ENCODE measurements at regions not wholly inside any gene's neighbourhood (a gene's known extent, or its start where the extent isn't known, plus 50 kb on each side); places are given as distances from the start of the nearest gene placed in this dataset.

DNA sequence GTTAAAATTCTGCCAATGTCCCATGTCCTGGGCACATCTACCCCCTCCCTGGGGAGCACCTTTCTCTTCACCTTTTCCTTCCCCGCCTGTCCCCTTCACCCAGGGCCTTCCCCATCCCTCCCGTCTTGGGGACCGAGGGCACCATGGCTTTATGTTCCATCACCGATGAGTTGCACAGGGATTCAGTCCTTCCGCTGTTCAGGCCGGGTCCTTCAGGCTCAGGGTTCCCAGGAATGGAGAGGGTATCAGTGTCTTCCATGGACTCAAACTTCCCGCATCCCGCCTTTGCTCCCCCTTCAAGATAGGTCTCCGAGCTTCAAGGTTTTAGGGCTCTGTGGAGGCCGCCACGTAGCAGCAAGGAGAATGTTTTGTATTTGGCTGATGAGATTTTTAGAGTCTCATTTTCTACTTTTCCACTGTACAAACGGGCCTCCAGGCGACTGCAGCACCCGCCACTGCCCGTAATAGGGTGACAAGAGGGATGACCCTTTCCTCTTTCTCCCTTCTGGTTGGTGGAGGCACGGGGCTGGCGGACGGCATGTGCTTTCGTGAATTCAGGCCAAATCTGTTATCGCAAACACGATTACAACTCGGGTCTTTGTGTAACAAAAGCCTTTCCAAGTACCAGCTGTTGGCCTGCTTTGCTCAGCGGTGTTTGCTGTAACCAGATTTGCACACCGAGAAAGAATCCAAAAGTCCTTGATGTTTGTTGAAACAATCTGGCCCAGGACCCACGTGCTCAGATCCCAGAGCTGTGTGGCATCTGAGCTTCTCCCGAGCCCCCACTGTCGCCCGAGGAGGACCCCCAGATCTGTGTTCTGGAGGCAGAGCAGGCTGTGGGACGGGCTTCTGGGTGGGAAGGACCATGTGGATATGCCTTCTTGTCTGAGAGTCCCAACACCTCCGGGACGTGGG lies 236.3 kb downstream of the SEC14L1 start (continued):
- no peak for TF ChIP-seq ZNF329 (CRISPR knock-in tag; IDR thresholded peaks at IDR 0.05; ENCODE audit: low read depth)
- peak; percentile 56; the same call in 1 of the 2 replicates for TF ChIP-seq KAT7 (CRISPR knock-in tag; IDR thresholded peaks at IDR 0.05; ENCODE audit: borderline replicate concordance)
- TF ChIP-seq ZNF788 (CRISPR knock-in tag; IDR thresholded peaks at IDR 0.05; ENCODE audit: borderline replicate concordance): peak; percentile 51; the same call in 1 of the 2 replicates
- TF ChIP-seq ZSCAN20 (CRISPR knock-in tag; IDR thresholded peaks at IDR 0.05; ENCODE audit: borderline replicate concordance): peak; percentile 81
- no peak; the same call in 1 of the 2 replicates for TF ChIP-seq THAP11 (CRISPR knock-in tag; IDR thresholded peaks at IDR 0.05)
- TF ChIP-seq, protein P1, sequence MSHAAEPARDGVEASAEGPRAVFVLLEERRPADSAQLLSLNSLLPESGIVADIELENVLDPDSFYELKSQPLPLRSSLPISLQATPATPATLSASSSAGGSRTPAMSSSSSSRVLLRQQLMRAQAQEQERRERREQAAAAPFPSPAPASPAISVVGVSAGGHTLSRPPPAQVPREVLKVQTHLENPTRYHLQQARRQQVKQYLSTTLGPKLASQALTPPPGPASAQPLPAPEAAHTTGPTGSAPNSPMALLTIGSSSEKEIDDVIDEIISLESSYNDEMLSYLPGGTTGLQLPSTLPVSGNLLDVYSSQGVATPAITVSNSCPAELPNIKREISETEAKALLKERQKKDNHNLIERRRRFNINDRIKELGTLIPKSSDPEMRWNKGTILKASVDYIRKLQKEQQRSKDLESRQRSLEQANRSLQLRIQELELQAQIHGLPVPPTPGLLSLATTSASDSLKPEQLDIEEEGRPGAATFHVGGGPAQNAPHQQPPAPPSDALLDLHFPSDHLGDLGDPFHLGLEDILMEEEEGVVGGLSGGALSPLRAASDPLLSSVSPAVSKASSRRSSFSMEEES (CRISPR knock-in tag; IDR thresholded peaks at IDR 0.05): peak; percentile 76; the same call in 1 of the 2 replicates
- TF ChIP-seq ZNF556 (CRISPR knock-in tag; IDR thresholded peaks at IDR 0.05; ENCODE audit: borderline replicate concordance): no peak
- TF ChIP-seq TCF7 (IDR thresholded peaks at IDR 0.05; ENCODE audit: low read depth): peak; percentile 78
- TF ChIP-seq ZNF761 (CRISPR knock-in tag; conservative IDR thresholded peaks at IDR 0.05): no peak
- TF ChIP-seq CHD2 (IDR thresholded peaks at IDR 0.05; ENCODE audit: low read depth, low read length): no peak
- TF ChIP-seq ZNF598 (CRISPR knock-in tag; IDR thresholded peaks at IDR 0.05; ENCODE audit: borderline replicate concordance): peak; percentile 79; the same call in 1 of the 2 replicates
- TF ChIP-seq, protein P2, sequence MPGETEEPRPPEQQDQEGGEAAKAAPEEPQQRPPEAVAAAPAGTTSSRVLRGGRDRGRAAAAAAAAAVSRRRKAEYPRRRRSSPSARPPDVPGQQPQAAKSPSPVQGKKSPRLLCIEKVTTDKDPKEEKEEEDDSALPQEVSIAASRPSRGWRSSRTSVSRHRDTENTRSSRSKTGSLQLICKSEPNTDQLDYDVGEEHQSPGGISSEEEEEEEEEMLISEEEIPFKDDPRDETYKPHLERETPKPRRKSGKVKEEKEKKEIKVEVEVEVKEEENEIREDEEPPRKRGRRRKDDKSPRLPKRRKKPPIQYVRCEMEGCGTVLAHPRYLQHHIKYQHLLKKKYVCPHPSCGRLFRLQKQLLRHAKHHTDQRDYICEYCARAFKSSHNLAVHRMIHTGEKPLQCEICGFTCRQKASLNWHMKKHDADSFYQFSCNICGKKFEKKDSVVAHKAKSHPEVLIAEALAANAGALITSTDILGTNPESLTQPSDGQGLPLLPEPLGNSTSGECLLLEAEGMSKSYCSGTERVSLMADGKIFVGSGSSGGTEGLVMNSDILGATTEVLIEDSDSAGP (CRISPR knock-in tag; IDR thresholded peaks at IDR 0.05; ENCODE audit: borderline replicate concordance): peak; percentile 48; the same call in 1 of the 2 replicates
- TF ChIP-seq SMARCC2 (IDR thresholded peaks at IDR 0.05): no peak
- TF ChIP-seq, protein P3, sequence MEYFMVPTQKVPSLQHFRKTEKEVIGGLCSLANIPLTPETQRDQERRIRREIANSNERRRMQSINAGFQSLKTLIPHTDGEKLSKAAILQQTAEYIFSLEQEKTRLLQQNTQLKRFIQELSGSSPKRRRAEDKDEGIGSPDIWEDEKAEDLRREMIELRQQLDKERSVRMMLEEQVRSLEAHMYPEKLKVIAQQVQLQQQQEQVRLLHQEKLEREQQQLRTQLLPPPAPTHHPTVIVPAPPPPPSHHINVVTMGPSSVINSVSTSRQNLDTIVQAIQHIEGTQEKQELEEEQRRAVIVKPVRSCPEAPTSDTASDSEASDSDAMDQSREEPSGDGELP (IDR thresholded peaks at IDR 0.05; ENCODE audit: borderline replicate concordance, low read depth): peak; percentile 98
- peak; percentile 69 for TF ChIP-seq ZFX (CRISPR knock-in tag; IDR thresholded peaks at IDR 0.05; ENCODE audit: low read depth)
- TF ChIP-seq POGZ (CRISPR knock-in tag; IDR thresholded peaks at IDR 0.05): no peak; the same call in 1 of the 2 replicates
- peak; percentile 22 for TF ChIP-seq STAG1 (CRISPR knock-in tag; IDR thresholded peaks at IDR 0.05)
- TF ChIP-seq FOSL2 (CRISPR knock-in tag; IDR thresholded peaks at IDR 0.05): peak; percentile 77
- TF ChIP-seq, protein P4, sequence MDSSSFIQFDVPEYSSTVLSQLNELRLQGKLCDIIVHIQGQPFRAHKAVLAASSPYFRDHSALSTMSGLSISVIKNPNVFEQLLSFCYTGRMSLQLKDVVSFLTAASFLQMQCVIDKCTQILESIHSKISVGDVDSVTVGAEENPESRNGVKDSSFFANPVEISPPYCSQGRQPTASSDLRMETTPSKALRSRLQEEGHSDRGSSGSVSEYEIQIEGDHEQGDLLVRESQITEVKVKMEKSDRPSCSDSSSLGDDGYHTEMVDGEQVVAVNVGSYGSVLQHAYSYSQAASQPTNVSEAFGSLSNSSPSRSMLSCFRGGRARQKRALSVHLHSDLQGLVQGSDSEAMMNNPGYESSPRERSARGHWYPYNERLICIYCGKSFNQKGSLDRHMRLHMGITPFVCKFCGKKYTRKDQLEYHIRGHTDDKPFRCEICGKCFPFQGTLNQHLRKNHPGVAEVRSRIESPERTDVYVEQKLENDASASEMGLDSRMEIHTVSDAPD (CRISPR knock-in tag; IDR thresholded peaks at IDR 0.05): peak; percentile 93
- TF ChIP-seq DR1 (CRISPR knock-in tag; IDR thresholded peaks at IDR 0.05): peak; percentile 19; the same call in 1 of the 2 replicates
- TF ChIP-seq MXD4 (CRISPR knock-in tag; IDR thresholded peaks at IDR 0.05): peak; percentile 54; the same call in 1 of the 2 replicates
- TF ChIP-seq ZNF605 (CRISPR knock-in tag; IDR thresholded peaks at IDR 0.05): peak; percentile 70; the same call in 1 of the 2 replicates
- peak; percentile 95 for TF ChIP-seq HDAC2 (CRISPR knock-in tag; IDR thresholded peaks at IDR 0.05)
- TF ChIP-seq NFYB (CRISPR knock-in tag; IDR thresholded peaks at IDR 0.05): peak; percentile 48
- TF ChIP-seq ZNF143 (CRISPR knock-in tag; IDR thresholded peaks at IDR 0.05): no peak

All from HepG2 (cell line).